Hematopoietic multipotent progenitor cell treated with erythropoietin and hydrocortisone succinate and interleukin-3 and kit ligand, for 8 days (in vitro differentiated cells): ENCODE measurements at regions not wholly inside any gene's neighbourhood (a gene's known extent, or its start where the extent isn't known, plus 50 kb on each side); places are given as distances from the start of the nearest gene placed in this dataset.

Source experiments
- DNase-seq: peaks from one replicate; pipeline ENCODE4 v3.0.0-alpha.2; 2015

DNA sequence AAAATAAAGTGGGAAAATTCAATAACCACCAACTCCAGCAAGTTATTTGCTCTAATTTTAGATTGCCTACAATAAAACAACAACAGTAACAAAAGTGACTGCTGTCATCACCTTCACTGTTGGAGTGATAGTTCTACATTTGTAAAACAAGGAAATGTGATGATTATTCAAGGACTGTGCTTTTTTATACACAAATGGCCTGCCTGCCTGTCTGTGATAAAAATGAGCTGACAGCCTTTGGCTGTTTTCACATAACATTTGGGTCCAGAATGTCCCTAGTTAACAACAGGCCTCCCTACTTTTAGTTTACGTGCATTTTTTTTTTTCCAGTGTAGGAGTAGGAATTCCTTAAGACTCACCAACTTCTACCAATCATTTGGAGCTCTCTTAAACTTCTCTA is 768.8 kb downstream of the PDCD6IP start:
- no peak for DNase-seq

DNA sequence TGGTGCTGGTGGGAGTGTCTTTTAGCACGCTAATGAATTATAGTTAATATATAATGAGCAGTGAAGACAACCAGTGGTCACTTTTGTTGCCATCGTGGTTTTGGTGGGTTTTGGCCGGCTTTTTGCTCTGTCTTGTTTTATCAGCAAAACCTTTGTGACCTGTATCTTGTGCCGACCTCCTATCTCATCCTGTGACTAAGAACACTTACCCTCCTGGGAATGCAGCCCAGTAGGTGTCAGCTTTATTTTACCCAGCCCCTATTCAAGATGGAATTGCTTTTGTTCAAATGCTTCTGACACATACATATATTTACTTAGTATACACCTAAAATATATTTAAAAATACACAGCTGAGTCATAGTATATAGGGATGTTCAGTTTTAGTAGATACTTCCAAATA is 770.3 kb downstream of the PDCD6IP start:
- no peak for DNase-seq

DNA sequence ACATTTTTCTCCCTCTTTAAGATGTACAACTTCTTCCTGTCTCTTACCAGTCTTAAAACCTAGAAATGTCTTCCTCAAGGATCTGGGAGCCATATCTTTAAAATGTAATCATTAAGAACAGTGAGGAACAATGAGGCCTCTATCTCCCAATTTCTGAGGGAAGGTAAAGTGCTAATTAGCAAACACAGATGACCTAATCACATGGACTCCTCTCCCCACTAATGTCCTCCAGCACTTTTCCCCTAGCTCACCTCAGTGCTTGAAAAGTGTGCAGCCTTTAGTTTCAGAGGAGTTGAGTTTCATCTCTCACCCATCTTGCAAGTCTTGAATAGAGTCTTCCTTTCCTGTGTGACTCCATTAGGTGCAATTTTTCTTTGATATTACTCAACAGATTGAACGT is 771.0 kb downstream of the PDCD6IP start:
- no peak for DNase-seq

DNA sequence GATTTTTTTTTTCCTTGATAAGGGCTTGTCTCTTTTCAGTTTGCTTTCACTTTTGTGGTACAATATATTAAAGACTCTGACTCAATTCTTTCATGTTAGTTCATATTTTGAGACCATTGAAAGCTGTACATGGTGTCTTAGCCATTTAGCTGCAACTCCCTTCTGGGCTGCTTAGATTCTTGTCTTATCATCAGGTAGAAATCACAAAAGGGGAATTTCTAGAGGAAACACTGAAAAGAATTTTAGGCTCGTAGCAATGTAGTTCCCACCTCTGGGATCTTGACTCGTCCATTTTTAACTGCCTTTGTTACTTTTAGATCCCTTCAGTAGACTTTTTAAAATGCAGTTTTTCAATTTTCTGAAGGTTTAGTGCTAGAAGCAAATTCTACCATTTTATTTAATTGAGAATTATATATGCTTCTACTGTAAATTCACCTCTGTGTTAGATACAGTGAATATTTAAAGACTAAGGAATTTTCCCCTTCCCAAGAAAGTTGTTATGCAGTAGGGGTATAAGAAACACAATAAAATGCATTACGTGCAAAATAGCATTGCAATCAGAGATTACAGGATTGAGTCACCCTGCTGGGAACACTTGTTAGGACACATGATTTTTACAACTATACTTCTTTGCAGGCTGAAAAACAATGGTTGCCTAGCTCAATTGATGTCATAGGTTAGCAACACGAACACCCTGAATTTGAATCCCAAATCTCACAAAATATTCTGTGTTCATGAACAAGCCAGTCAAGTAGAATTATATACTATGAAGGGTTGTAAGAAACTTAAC is 772.7 kb downstream of the PDCD6IP start:
- DNase-seq, result no peak

DNA sequence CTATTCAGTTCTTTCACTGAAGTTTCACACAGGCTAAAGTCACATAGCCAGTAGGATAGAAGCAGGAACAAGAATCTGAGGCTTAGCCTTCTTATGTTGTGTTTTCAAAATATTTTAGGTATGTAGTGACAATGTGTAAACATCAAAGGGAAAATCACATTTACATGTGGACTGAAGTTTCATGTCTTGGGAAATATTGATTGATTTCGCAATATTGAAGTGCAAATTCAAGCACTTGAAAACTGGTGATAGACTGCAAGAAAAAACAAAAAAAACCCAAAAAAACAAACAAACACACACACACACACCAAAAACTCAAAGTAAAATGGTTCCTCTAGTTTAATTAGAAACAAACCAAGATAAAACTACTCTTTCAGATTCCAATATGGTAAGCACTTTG is 773.3 kb downstream of the PDCD6IP start:
- DNase-seq, result no peak

DNA sequence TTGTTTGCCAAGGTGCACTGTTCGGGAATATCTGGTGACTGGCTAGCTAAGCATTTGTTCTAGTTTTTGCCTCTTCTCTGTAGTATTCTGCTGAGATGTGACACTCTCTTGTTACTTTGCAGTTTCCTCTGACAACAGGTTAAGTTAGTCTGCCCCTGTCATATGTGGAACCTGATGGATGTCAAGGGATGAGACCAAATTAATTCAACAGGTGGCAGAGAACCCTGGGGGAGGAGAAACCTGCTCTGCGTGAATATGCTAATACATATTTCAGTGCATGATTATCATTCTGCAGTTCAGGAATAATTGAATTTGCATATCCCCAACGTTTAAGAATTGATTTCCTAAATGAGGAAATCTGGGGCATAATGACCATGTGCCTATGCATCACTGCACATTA is 777.3 kb downstream of the PDCD6IP start:
- no peak for DNase-seq

DNA sequence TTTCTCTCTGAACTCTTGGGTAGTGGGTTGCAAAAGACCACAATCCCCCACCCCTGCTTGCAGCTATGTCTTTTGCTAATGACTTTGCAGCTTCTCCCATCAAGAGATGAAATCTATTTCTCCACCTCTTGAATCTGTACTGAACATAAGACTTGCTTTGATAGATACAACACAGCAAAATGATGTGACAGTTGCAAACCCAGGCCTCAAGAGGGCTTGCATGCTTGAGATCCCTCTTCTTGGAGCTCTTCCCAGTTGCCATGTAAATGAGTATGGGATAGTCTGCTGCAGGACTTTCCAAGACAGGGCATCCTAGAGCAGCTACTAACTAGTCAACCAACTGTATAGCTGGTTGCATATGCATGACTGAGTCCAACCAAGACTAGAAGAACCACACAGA is 783.6 kb downstream of the PDCD6IP start:
- no peak for DNase-seq

DNA sequence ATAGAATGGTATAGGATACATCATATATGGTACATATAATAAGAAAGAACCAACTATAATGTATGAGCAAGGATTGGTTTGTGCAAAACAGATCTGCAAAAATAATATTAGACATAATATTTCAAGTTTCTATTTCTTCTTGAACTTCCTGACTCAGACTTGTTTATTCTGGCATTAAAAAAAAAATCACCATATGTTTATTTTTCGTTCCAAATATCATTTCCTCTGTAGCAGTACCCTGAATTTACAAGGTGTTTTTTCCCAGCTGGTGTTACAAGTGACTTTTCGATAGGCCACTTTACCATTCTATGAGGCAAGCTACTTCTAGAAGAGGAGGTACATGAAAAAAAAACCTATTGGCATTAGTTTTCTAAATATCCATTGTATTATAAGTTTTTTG is 785.0 kb downstream of the PDCD6IP start:
- DNase-seq, result no peak

DNA sequence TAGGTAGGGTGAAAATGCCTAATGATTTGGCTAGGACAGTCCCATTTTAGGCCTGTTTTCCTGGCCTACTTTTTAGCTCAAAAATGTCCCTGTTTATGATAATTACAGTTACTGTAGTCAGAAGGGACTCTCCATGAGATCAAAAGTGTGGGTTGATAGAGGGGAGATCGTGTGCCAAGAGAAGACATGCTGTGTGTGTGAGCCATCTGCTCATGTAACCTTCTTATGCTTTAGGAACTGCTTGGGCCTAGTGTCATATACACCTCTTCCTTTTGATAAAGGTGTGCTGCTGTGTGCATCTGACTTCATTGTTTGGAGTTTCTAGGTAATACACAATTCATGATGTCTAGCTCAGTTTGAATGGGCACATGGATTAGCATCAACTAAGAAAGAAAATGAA is 786.5 kb downstream of the PDCD6IP start:
- no peak for DNase-seq

DNA sequence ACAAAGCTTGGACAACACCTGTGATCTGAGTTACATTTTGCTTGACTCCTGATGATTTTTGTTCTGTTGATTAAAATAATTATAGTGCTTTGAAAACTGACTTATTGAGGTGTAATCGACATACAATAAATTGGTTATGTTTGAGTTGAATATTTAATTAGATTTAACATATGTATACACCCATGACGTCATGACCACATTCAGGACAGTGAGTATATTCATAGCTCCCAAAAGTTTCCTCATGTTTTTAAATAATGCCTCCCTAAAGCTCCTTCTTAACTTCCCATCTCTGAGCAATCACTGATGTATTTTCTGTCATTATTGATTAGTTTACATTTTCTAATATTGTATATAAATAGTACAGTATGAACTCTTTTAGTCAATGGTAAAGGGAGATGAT is 801.2 kb downstream of the PDCD6IP start:
- no peak for DNase-seq

DNA sequence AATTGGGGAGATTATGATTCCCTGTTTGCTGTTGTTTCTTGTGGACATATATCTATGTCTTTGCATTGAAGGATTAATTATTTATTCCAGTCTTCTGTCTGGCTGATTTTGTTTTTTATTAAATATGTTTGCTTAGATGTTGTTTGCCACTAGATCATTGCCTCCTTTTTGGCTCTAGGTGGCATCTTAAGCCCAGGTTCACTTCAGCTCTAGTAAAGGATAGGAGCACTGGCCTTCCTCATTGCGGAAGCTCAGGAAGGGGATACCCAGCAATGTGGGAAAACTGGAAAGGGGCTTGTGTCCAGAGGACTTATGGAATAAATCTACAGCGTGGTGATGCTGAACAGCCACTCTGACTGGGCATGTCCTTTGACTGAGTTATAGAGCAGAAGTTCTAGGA is 821.6 kb downstream of the PDCD6IP start:
- no peak for DNase-seq

DNA sequence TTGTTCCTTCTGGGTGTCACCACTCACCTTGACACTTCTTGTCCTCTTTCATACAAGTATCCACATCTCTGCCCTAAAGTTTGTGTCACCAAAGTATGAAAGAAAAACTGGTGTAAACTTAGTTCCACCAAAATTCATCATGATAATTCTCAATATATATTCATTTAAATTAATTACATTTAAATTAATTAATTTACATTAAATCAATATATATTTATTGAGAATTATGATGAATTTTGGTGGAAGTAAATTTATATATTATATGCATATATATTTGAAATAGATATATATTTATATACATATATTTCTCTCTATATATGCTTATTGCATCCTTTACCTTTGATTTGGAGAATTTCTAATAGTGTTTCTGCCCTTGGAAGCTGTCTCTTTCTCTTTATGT is 828.3 kb downstream of the PDCD6IP start:
- DNase-seq, result no peak

DNA sequence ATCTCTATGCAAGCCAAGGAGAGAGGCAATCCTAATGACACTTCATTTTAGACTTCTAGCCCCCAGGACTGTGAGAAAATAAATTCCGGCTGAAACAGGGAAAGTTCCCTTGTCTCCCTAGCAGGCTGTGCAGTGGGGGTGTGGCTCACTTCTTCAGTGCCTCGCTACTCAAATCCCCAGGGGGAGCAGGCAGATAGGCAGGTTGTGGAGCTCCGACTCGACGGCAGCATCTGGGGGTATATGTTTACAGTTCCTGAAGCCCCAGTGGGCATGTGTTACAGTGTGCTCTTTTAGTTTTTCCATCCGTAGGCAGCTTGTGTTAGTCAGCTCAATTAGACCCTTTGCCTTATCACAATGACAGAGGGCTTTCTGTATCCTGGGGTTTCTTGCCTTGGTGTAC is 836.5 kb downstream of the PDCD6IP start:
- no peak for DNase-seq

DNA sequence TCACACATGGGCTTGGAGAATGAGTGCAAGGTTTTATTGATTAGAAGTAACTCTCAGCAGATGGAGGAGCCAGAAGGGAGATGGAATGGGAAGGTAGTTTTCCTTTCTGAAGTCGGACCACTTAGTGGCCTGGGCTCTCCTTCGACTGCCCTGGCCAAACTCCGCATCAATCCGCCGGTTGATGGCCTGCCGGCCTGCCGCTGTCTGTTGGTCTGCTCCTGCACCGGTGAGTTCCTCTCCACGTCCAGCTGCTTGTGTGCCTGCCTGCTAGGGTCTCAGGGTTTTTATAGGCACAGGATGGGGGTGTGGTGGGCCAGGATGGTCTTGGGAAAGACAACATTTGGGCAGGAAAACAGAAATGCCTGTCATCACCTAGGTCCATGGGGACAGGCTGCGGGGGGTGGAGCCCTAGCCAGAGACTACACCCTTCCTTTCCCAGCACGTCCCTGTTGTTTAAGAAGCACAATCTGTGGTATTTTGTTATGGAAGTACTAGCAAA is 837.0 kb downstream of the PDCD6IP start:
- DNase-seq, result no peak

DNA sequence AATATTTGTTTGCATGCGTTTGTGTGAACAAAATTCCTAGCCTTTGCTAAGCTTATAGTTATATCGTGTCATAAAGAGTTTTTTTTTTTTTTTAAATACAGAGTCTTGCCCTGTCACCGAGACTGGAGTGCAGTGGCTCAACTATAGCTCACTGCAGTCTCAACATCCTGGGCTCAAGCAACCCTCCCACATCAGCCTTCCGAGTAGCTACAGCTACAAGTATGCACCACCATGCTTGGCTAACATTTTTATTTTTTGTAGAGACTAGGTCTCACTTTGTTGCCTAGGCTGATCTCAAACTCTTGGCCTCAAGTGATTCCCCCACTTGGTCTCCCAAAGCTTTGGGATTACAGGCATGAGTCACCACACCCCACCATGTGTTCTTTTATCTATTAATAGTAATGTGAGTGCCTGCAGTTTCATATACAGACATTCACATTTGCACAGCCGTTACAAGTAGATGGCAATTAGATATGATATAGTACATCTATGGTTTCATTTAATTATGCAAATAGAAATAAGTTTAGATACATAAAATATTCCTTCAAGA is 848.6 kb downstream of the PDCD6IP start:
- DNase-seq, result no peak

DNA sequence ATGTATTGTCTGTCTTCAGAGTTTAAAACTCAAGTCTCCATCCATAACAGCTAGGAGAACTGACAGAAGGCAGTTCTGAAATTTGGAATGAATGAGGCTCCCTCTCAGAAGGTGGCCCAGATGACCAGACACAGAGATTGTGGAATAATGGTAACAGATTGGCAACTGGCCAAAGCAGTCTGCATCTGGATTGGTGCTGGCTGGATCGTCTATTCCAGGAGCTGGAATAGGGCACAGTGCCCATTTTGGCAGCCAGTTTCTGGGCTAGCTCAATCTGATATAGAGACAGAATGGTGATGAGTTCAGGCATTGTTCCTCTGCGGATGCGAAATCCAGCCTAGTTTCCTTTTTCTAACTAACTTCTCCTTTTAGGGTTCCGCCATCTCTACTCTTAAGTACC is 851.7 kb downstream of the PDCD6IP start:
- DNase-seq, result no peak

DNA sequence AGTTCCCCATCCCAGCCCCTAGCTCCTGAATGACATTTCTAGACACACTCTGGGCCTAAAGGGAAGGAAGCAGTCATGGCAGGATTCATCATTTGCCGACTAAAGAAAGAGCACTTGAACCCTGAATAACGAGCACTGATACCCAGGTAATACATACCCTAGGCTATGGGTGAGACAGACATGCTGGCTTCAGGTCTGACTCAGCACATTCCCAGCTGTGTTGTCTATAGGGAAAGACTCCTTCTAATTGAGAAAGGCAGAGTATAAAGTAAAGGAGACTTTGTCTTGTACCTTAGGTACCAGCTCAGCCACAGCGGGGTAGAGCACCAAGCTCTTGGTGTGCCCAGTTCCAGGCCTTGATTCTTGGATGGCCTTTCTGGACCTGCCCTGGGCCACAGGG is 870.5 kb downstream of the PDCD6IP start:
- DNase-seq, result no peak

DNA sequence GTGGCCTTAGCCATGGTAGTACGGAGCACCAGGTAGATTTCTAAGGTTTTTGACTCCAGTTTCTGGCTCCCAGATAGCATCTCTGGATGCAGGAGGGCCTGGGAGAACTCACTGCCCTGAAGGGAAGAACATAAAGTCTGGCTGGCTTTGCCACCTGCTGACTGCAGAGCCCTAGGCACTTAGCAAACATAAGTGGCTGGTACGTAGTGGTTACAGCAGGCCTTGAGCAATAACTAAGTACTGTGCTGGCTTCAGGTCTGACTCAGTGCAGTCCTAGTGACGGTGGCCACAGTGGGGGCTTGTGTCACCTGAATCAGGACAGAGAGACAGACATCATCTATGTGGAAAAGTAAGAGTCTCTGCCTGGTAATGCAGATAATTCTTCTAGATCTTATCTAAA is 871.1 kb downstream of the PDCD6IP start:
- DNase-seq, result no peak

DNA sequence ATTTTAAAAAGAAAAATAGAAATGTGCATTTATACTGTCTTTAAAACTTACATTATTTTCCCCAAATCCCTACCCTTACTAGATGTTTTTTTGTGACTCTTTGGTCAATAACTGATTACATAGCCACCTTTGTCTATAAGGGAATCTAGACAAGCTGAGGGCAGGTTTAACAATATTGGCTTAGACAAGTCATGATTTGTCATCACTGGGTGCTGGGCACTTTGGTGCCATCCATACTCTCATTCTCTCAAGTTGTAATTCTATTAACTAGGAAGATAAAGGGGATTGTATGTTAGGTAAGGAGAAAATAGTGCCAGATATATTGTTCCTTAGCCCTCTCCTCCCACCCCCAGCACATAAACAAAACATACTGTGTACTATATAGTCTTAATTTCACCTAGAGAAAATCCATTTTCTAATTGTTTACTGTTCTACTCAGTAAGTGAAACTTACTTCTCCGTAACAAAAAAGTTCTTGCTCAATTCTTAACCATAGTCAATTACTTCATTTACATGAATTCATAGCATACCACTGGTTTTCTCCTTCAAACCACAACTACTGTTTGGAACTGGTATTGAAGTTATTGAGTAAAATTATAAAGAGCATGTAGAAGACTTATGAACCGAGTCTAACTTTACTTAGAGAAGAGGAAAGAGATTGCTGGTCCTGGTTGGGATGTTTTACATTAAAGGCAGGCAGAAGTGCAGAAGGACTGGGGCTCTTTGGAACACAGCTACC is 877.1 kb downstream of the PDCD6IP start:
- no peak for DNase-seq

DNA sequence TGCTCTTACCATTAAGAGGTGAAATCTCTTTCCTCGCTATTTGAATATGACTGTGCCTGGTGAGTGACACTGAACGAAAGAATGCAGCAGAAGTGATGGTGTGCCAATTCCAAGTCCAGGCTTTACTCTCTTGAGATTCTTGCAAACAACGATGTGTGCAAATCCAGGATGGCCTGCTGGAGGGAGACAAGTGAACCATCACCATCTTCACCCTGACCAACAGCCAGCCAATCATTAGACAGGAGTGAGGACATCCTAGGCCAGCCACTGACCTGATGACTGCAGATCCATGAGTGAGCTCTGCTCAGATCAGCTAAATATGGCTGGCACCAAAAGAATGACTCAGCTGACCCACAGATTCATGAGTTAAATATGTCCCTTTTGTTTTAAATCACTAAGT is 878.0 kb downstream of the PDCD6IP start:
- DNase-seq, result no peak

DNA sequence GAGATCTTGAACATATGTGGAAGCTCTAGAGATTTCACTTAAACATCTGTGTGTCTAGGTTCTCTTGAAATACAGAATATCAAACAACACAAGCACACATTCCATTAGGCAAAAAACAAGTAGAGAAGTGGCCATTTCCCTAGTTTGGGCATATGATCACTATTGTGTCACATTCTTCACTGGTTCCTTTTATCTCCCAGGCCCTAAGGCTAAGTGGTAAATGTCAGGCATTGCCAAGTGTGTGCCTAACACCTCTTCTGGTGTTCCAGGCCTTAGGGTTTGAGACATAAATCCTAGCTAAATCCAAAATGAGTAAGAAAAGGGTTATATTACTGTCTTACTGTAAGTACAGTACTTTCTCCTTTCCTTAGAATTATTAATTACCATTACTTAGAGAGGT is 880.1 kb downstream of the PDCD6IP start:
- no peak for DNase-seq

DNA sequence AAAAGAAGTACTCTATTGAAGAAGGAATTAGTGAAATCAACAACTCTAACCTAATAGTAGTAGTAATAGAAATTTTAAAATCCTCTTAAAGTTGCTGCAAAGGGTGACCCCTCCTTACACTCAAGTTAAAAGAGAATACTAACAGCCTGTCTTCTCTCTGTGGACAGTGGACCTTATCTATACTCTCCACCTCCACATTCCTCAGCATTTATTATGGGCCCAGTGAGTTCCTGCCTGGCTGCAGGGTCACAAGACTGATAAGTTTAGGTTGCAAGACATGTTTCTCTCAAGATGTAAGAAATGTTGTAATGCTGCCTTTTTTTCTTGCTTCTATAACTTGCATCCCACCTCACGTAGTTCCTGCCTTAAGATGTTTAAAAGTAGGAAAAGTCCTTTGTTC is 880.6 kb downstream of the PDCD6IP start:
- peak; percentile 31 for DNase-seq

DNA sequence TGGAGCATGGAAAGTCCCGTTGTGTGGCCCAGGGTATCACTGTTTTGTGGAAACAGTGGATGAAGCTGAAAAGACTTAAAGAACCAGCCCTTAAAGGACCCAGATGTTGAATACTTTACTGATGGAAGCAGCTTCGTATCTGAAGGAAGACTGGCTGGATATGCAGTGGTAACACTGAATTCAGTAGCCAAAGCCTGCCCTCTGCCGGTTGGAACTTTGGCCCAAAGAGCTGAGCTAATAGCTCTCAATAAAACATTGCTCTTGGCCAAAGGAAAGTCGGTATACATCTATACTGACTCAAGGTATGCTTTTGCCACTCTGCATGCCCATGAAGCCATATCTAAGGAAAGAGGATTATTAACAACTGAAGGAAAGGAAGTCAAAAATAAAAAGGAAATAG is 885.4 kb downstream of the PDCD6IP start:
- peak; percentile 33 for DNase-seq

DNA sequence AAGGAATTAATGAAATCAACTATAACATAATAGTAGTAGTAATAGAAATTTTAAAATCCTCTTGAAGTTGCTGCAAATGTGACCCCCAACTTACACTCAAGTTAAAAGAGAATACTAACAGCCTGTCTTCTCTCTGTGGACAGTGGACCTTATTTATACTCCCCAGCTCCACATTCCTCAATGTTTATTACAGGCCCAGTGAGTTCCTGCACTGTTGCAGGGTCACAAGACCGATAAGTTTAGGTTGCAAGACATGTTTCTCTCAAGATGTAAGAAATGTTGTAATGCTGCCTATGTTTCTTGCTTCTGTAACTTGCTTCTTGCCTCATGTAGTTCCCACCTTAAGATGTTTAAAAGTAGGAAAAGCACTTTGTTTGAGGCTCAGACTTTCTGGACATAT is 888.1 kb downstream of the PDCD6IP start:
- DNase-seq, result no peak
